Prostate gland (tissue), 2 donors: ENCODE measurements at regions not wholly inside any gene's neighbourhood (a gene's known extent, or its start where the extent isn't known, plus 50 kb on each side); places are given as distances from the start of the nearest gene placed in this dataset.
"Not testable (repeated sequence)": the region's sequence is repeated elsewhere in the genome, so short reads cannot be mapped to it uniquely, and the experiment has no call there.

Experiments
- CTCF ChIP-seq, 4 experiments: fragments of 200-600 bp in 2 of 4; fragments of 450-650 bp in 2 of 4; sonication (generic) in 2 of 4; IDR thresholded peaks; 1 replicate in 3 of 4; 2 replicates in 1 of 4; pipeline ENCODE4 v1.5.1; 2016 to 2019; ENCODE audit warnings: antibody characterized with exemption in 4 of 4, mild to moderate bottlenecking in 2 of 4, moderate library complexity in 2 of 4
- POLR2A ChIP-seq: fragments of 450-650 bp; IDR thresholded peaks from one replicate; pipeline ENCODE4 v1.6.1; 2016; ENCODE audit warnings: antibody characterized with exemption, mild to moderate bottlenecking
- POLR2AphosphoS5 ChIP-seq: sonication (generic); formaldehyde crosslinking; IDR thresholded peaks from one replicate; pipeline ENCODE4 v1.6.1; 2017; ENCODE audit warnings: antibody characterized with exemption

- TF ChIP-seq CTCF (IDR thresholded peaks at IDR 0.05); POLR2AphosphoS5; POLR2A: not testable (repeated sequence)
These were observed 54.9 kb upstream of the CACHD1 start for GRCh38 chr1:64414855-64415546.
